ENCODE measurements at regions not wholly inside any gene's neighbourhood (a gene's known extent, or its start where the extent isn't known, plus 50 kb on each side); places are given as distances from the start of the nearest gene placed in this dataset.

DNA sequence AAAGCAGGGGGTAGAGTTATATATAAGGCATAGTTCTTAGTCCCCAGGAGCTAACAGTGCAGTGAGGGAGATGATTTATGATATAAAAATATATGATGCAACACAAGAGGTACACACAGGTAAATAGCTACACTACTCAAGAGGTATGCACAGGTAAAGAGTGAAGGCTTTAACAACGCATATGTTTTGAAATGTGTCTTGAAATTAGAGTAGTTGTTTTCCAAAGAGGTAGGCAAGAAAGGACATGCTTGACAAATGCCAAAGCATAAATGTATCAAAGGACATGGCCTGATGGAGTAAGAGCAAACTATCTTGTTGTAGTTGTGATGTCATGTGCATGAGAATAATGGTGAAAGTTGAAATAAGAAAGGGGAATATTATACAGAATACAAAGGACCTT is 104.3 kb upstream of the C11orf87 start:
- no peak for DNase-seq (ENCODE audit: low read depth)
- no peak for TF ChIP-seq CTCF (IDR thresholded peaks at IDR 0.05; ENCODE audit: control insufficient read depth, insufficient read depth, low read depth, low read length, missing control alignments)
- H3K4me3 ChIP-seq (ENCODE audit: control insufficient read depth, low read depth, low read length), result no peak overlapping the region

DNA sequence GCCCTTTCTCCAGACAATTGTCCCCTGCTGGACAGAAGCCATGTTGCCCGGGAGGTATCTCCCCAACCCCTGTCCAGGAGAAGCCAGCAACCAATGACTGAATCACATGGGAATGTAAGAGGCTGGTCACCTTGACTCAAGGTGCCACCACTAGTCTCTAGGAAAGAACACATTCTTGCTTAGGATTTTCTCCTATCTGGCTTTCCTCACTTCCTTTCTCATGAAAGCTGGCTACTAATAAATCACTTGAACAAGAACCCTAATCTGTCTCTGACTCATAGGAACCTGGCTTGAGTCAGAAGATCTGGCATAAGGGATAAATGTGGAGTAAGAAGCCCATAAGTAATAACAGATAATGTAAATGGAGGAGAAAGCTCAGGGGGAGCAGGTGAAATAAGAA is 101.4 kb upstream of the C11orf87 start:
- DNase-seq (ENCODE audit: low read depth), result peak; percentile 61
- TF ChIP-seq CTCF (IDR thresholded peaks at IDR 0.05; ENCODE audit: control insufficient read depth, insufficient read depth, low read depth, low read length, missing control alignments), result no peak
- no peak overlapping the region for H3K4me3 ChIP-seq (ENCODE audit: control insufficient read depth, low read depth, low read length)

DNA sequence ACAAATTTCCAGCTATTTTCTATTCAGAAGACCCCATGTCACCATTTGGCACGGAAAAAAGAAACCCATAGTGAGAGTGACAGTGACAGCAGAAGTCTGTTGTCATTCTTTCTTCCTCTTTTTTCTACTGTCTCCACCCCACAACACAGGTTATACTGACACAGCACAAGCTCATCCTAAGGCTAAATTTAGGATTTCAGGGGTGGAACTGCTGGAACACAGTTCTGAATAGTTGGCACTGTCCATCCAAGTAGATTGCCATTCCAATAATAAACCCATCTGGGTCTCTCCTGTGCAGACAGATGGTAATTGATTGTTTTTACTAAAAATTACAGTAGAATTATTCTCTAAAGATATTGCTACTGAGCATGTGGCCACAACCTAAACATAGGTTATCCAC is 95.2 kb upstream of the C11orf87 start:
- TF ChIP-seq CTCF (IDR thresholded peaks at IDR 0.05; ENCODE audit: control insufficient read depth, insufficient read depth, low read depth, low read length, missing control alignments), result no peak
- no peak overlapping the region for H3K4me3 ChIP-seq (ENCODE audit: control insufficient read depth, low read depth, low read length)
- no peak for DNase-seq (ENCODE audit: low read depth)

GRCh38 chr11:109329716-109330115 is 92.3 kb upstream of the C11orf87 start:
- H3K4me3 ChIP-seq (ENCODE audit: control insufficient read depth, low read depth, low read length), result no peak overlapping the region
- no peak for TF ChIP-seq CTCF (IDR thresholded peaks at IDR 0.05; ENCODE audit: control insufficient read depth, insufficient read depth, low read depth, low read length, missing control alignments)
- DNase-seq (ENCODE audit: low read depth), result no peak

DNA sequence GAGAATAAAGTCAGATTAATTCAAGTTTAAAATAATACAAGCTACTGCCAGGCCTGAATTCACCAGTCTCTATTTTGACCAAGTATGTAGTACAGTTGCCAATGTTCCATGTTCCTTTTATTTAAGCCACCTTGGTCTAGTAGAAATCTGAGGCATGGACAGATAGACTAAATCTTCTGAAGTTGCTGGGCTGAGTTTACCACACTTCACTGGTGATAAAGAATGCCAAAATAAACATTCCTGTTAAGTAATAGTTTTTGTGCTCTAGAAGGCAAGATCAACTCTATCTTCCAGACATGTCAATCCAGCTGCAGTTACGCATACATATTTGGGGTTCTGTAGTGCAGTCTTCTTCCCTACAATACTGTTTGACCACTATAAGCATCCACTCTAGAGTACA is 83.9 kb upstream of the C11orf87 start:
- H3K4me3 ChIP-seq (ENCODE audit: control insufficient read depth, low read depth, low read length), result no peak overlapping the region
- TF ChIP-seq CTCF (IDR thresholded peaks at IDR 0.05; ENCODE audit: control insufficient read depth, insufficient read depth, low read depth, low read length, missing control alignments), result no peak
- no peak for DNase-seq (ENCODE audit: low read depth)

DNA sequence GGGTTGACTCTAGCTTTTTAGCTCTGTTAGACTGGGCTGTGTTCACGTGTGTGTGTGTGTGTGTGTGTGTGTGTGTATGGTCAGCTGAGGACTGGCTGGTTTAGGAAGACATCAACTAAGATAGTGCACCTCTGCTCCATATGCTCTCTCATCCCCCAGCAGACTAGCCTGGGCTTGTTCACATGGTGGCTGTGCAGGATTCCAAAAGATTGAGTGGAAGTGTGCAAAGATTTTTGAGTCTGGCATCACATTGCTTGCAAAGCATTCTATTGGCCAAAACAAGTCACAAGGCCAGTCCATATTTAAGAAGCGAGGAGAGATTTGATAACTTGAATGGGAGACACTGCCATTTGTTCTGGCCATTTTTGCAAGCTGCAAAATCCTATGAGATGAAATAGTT is 79.7 kb upstream of the C11orf87 start:
- H3K4me3 ChIP-seq (ENCODE audit: control insufficient read depth, low read depth, low read length), result no peak overlapping the region
- TF ChIP-seq CTCF (IDR thresholded peaks at IDR 0.05; ENCODE audit: control insufficient read depth, insufficient read depth, low read depth, low read length, missing control alignments), result no peak
- DNase-seq (ENCODE audit: low read depth), result no peak

DNA sequence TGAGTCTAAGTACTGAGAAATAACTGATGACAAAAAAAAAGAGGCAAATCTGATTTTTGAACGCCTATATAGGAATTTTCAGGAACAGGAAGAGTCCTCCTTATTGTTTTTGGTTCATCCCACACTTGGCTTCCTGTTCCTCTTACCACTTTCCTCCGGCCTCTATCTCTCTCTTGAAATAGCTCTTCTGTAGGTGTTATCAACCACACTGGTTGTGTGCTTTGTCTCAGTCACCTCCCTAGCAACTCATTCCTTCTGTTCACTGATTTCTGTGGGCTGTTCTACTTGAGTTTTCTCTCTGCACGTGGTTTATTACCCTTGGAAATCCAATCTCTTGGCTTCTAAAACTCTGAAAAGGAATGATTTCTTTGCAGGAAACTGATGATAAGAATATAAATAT is 78.7 kb upstream of the C11orf87 start:
- TF ChIP-seq CTCF (IDR thresholded peaks at IDR 0.05; ENCODE audit: control insufficient read depth, insufficient read depth, low read depth, low read length, missing control alignments), result no peak
- H3K4me3 ChIP-seq (ENCODE audit: control insufficient read depth, low read depth, low read length), result no peak overlapping the region
- no peak for DNase-seq (ENCODE audit: low read depth)
